ENCODE measurements at regions not wholly inside any gene's neighbourhood (a gene's known extent, or its start where the extent isn't known, plus 50 kb on each side); places are given as distances from the start of the nearest gene placed in this dataset.

GRCh38 chr5:163661360-163661759, 155.9 kb downstream of the MAT2B start:
- TF ChIP-seq CTCF (IDR thresholded peaks at IDR 0.05; ENCODE audit: low read depth, low read length) (no peak), MAX (IDR thresholded peaks at IDR 0.05; ENCODE audit: low read depth, low read length) (no peak), POLR2A (IDR thresholded peaks at IDR 0.05; ENCODE audit: extremely low read depth, insufficient read length) (no peak), MYC (IDR thresholded peaks at IDR 0.05; ENCODE audit: low read depth, low read length) (no peak)
- H3K4me3 ChIP-seq (ENCODE audit: low read depth, low read length) = no peak overlapping the region
- DNase-seq (ENCODE audit: low read depth) = no peak

GRCh38 chr5:163670036-163670435, 164.6 kb downstream of the MAT2B start:
- no peak overlapping the region for H3K4me3 ChIP-seq (ENCODE audit: low read depth, low read length)
- no peak for DNase-seq (ENCODE audit: low read depth)
- TF ChIP-seq MAX (IDR thresholded peaks at IDR 0.05; ENCODE audit: low read depth, low read length) = no peak
- TF ChIP-seq MYC (IDR thresholded peaks at IDR 0.05; ENCODE audit: low read depth, low read length) = no peak
- no peak for TF ChIP-seq CTCF (IDR thresholded peaks at IDR 0.05; ENCODE audit: low read depth, low read length)
- TF ChIP-seq POLR2A (IDR thresholded peaks at IDR 0.05; ENCODE audit: extremely low read depth, insufficient read length) = no peak

- DNase-seq (ENCODE audit: low read depth) = no peak
- no peak for TF ChIP-seq CTCF (IDR thresholded peaks at IDR 0.05; ENCODE audit: low read depth, low read length)
- TF ChIP-seq MAX (IDR thresholded peaks at IDR 0.05; ENCODE audit: low read depth, low read length) = no peak
- no peak for TF ChIP-seq MYC (IDR thresholded peaks at IDR 0.05; ENCODE audit: low read depth, low read length)
- no peak for TF ChIP-seq POLR2A (IDR thresholded peaks at IDR 0.05; ENCODE audit: extremely low read depth, insufficient read length)
- H3K4me3 ChIP-seq (ENCODE audit: low read depth, low read length) = no peak overlapping the region
Measured at GRCh38 chr5:163677092-163677491, 171.7 kb downstream of the MAT2B start.

- H3K4me3 ChIP-seq (ENCODE audit: low read depth, low read length) = no peak overlapping the region
- TF ChIP-seq MYC (IDR thresholded peaks at IDR 0.05; ENCODE audit: low read depth, low read length) (no peak), POLR2A (IDR thresholded peaks at IDR 0.05; ENCODE audit: extremely low read depth, insufficient read length) (no peak), CTCF (IDR thresholded peaks at IDR 0.05; ENCODE audit: low read depth, low read length) (no peak), MAX (IDR thresholded peaks at IDR 0.05; ENCODE audit: low read depth, low read length) (no peak)
- no peak for DNase-seq (ENCODE audit: low read depth)
Measured at GRCh38 chr5:163682234-163682633, 176.8 kb downstream of the MAT2B start.

GRCh38 chr5:163687414-163687813, 182.0 kb downstream of the MAT2B start:
- no peak for DNase-seq (ENCODE audit: low read depth)
- no peak overlapping the region for H3K4me3 ChIP-seq (ENCODE audit: low read depth, low read length)
- TF ChIP-seq POLR2A (IDR thresholded peaks at IDR 0.05; ENCODE audit: extremely low read depth, insufficient read length) (no peak), CTCF (IDR thresholded peaks at IDR 0.05; ENCODE audit: low read depth, low read length) (no peak), MAX (IDR thresholded peaks at IDR 0.05; ENCODE audit: low read depth, low read length) (no peak), MYC (IDR thresholded peaks at IDR 0.05; ENCODE audit: low read depth, low read length) (no peak)

- TF ChIP-seq MYC (IDR thresholded peaks at IDR 0.05; ENCODE audit: low read depth, low read length) (no peak), POLR2A (IDR thresholded peaks at IDR 0.05; ENCODE audit: extremely low read depth, insufficient read length) (no peak), CTCF (IDR thresholded peaks at IDR 0.05; ENCODE audit: low read depth, low read length) (no peak), MAX (IDR thresholded peaks at IDR 0.05; ENCODE audit: low read depth, low read length) (no peak)
- DNase-seq (ENCODE audit: low read depth) = no peak
- no peak overlapping the region for H3K4me3 ChIP-seq (ENCODE audit: low read depth, low read length)
Measured at GRCh38 chr5:163692091-163692490, 186.7 kb downstream of the MAT2B start.

Measured in NB4 (cell line).